ENCODE measurements at regions not wholly inside any gene's neighbourhood (a gene's known extent, or its start where the extent isn't known, plus 50 kb on each side); places are given as distances from the start of the nearest gene placed in this dataset.

- H3K36me3 Mint-ChIP-seq (ENCODE audit: low read depth), result no peaks in the 10 kb centered on the region
- no peak overlapping the region for H3K27ac Mint-ChIP-seq
- no peaks in the 10 kb centered on the region for H3K27me3 Mint-ChIP-seq (ENCODE audit: insufficient read depth)
- TF ChIP-seq, protein P1, sequence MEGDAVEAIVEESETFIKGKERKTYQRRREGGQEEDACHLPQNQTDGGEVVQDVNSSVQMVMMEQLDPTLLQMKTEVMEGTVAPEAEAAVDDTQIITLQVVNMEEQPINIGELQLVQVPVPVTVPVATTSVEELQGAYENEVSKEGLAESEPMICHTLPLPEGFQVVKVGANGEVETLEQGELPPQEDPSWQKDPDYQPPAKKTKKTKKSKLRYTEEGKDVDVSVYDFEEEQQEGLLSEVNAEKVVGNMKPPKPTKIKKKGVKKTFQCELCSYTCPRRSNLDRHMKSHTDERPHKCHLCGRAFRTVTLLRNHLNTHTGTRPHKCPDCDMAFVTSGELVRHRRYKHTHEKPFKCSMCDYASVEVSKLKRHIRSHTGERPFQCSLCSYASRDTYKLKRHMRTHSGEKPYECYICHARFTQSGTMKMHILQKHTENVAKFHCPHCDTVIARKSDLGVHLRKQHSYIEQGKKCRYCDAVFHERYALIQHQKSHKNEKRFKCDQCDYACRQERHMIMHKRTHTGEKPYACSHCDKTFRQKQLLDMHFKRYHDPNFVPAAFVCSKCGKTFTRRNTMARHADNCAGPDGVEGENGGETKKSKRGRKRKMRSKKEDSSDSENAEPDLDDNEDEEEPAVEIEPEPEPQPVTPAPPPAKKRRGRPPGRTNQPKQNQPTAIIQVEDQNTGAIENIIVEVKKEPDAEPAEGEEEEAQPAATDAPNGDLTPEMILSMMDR (IDR thresholded peaks at IDR 0.05), result no peak
- no peak overlapping the region for H3K4me3 Mint-ChIP-seq
- DNase-seq, result no peak
- no peaks in the 10 kb centered on the region for H3K9me3 Mint-ChIP-seq
- peaks cover 7% of the 10 kb centered on the region for H3K4me1 Mint-ChIP-seq (ENCODE audit: low read depth)
Observed at GRCh38 chr4:136861091-136861490, 671.2 kb downstream of the PCDH18 start.

DNA sequence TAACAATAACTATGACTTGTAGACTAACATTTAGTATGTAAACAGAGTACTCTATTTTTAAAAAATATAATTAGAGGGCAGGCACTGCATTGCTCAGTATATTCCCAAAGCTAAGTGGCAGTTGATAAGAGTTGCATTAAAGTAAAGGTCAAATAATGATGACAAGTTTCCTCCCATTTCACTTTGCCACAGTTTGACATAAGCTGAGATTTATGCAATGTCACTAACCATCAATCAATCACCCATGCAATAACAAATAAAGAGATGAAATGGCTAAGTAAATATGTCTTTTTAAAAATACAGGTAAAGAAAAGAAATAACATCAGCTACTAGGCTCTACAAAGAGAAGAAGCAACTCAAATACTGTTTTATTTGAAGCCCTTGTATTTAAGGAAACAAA lies 673.4 kb downstream of the PCDH18 start:
- peaks cover 5% of the 10 kb centered on the region for H3K4me1 Mint-ChIP-seq (ENCODE audit: low read depth)
- TF ChIP-seq, protein P1 (IDR thresholded peaks at IDR 0.05), result no peak
- H3K27ac Mint-ChIP-seq, result no peak overlapping the region
- no peaks in the 10 kb centered on the region for H3K36me3 Mint-ChIP-seq (ENCODE audit: low read depth)
- H3K4me3 Mint-ChIP-seq, result no peak overlapping the region
- DNase-seq, result no peak
- no peaks in the 10 kb centered on the region for H3K9me3 Mint-ChIP-seq
- no peaks in the 10 kb centered on the region for H3K27me3 Mint-ChIP-seq (ENCODE audit: insufficient read depth)

GRCh38 chr4:136855886-136856285 lies 676.4 kb downstream of the PCDH18 start:
- Mint-ChIP-seq H3K27ac (no peak overlapping the region), H3K27me3 (ENCODE audit: insufficient read depth) (no peaks in the 10 kb centered on the region), H3K4me3 (no peak overlapping the region), H3K9me3 (no peaks in the 10 kb centered on the region), H3K36me3 (ENCODE audit: low read depth) (no peaks in the 10 kb centered on the region), H3K4me1 (ENCODE audit: low read depth) (no peaks in the 10 kb centered on the region)
- TF ChIP-seq, protein P1 (IDR thresholded peaks at IDR 0.05), result no peak
- no peak for DNase-seq

- Mint-ChIP-seq H3K9me3 (peaks cover 3% of the 10 kb centered on the region; the same call in 1 of the 2 replicates), H3K4me1 (ENCODE audit: low read depth) (no peaks in the 10 kb centered on the region), H3K27me3 (ENCODE audit: insufficient read depth) (no peaks in the 10 kb centered on the region; the same call in 1 of the 2 replicates), H3K27ac (no peak overlapping the region), H3K4me3 (no peak overlapping the region), H3K36me3 (ENCODE audit: low read depth) (no peaks in the 10 kb centered on the region)
- no peak for DNase-seq
- TF ChIP-seq, protein P1 (IDR thresholded peaks at IDR 0.05), result no peak
Observed at GRCh38 chr4:136850446-136850845, 681.8 kb downstream of the PCDH18 start.

DNA sequence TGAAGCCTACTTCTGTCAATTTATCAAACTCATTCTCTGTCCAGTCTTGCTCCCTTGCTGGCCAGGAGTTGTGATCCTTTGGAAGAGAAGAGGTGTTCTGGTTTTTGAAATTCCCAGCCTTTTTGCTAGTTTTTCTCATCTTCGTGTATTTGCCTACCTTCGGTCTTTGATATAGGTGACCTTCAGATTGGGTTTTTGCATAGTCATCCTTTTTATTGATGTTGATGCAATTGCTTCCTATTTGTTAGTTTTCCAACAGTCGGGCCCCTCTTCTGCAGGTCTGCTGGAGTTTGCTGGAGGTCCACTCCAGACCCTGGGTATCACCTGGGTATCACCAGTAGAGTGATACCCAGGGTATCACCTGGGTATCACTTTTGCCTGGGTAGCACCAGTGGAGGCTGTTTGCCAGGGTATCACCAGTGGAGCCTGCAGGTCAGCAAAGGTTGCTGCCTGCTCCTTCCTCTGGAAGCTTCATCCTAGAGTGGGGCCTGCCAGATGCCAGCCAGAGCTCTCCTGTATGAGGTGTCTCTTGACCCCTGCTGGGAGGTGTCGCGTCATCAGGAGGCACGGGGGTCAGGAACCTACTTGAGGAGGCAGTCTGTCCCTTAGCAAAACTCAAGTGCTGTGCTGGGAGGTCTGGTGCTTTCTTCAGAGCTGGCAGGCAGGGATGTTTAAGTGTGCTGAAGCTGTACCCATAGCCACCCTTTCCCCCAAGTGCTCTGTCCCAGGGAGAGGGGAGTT lies 684.2 kb downstream of the PCDH18 start:
- no peak for DNase-seq
- no peaks in the 10 kb centered on the region for H3K36me3 Mint-ChIP-seq (ENCODE audit: low read depth)
- H3K4me1 Mint-ChIP-seq (ENCODE audit: low read depth), result no peaks in the 10 kb centered on the region
- H3K9me3 Mint-ChIP-seq, result peaks cover 4% of the 10 kb centered on the region; the same call in 1 of the 2 replicates
- TF ChIP-seq, protein P1 (IDR thresholded peaks at IDR 0.05), result no peak
- H3K27ac Mint-ChIP-seq, result no peak overlapping the region
- no peak overlapping the region for H3K4me3 Mint-ChIP-seq
- no peaks in the 10 kb centered on the region; the same call in 1 of the 2 replicates for H3K27me3 Mint-ChIP-seq (ENCODE audit: insufficient read depth)

Measured in HFFc6 (cell line).